PC-9 (cell line): ENCODE measurements at regions not wholly inside any gene's neighbourhood (a gene's known extent, or its start where the extent isn't known, plus 50 kb on each side); places are given as distances from the start of the nearest gene placed in this dataset.

Experiments used
- BruUV-seq: library from RNA; stranded (reverse); fragments of 400-500 nt; replicated peaks from 2 replicates; lab custom pipeline; 2021; lab: Mats Ljungman, UMichigan
- CTCF ChIA-PET: fragments of 300-600 bp; sonication (Branson Sonifier 250); formaldehyde crosslinking; loops from one replicate; lab custom pipeline; 2022; ENCODE audit warnings: antibody characterized with exemption; lab: Charles Lee
- POLR2A ChIA-PET: fragments of 300-600 bp; sonication (Branson Sonifier 250); formaldehyde crosslinking; loops from one replicate; lab custom pipeline; 2022; ENCODE audit warnings: antibody characterized with exemption; ENCODE audit not compliant: unreplicated experiment; lab: Charles Lee
- DNase-seq, 2 experiments: peaks; one replicate each; pipeline versions ENCODE4 v3.0.0 to v3.0.0-alpha.2; 2015 to 2022; ENCODE audit warnings: mixed read lengths in 1 of 2
- H2AFZ ChIP-seq: fragments of 200-600 bp; sonication (generic); 2 replicates; pipeline ENCODE4 v1.8.1; 2017; ENCODE audit warnings: antibody characterized with exemption
- H3F3A ChIP-seq: fragments of 200-600 bp; sonication (generic); 2 replicates; pipeline ENCODE4 v1.8.1; 2017; ENCODE audit warnings: antibody characterized with exemption, mild to moderate bottlenecking, low read depth; ENCODE audit not compliant: insufficient read depth
- H3K27ac ChIP-seq: fragments of 200-600 bp; sonication (generic); 2 replicates; pipeline ENCODE4 v1.6.1; 2016; ENCODE audit warnings: mixed run types
- H3K27me3 ChIP-seq: fragments of 200-600 bp; sonication (generic); 2 replicates; pipeline ENCODE4 v1.6.1; 2016; ENCODE audit warnings: low read depth, mixed run types; ENCODE audit not compliant: insufficient read depth
- H3K36me3 ChIP-seq: fragments of 200-600 bp; sonication (generic); 2 replicates; pipeline ENCODE4 v1.6.1; 2016; ENCODE audit warnings: low read depth, mixed run types
- H3K4me1 ChIP-seq: fragments of 200-600 bp; sonication (generic); replicated peaks from 2 replicates; pipeline ENCODE4 v1.6.1; 2016; ENCODE audit warnings: mixed run types; ENCODE audit not compliant: insufficient read depth
- H3K4me2 ChIP-seq: fragments of 200-600 bp; sonication (generic); 2 replicates; pipeline ENCODE4 v1.6.1; 2017; ENCODE audit warnings: mixed run types
- H3K4me3 ChIP-seq: fragments of 200-600 bp; sonication (generic); 2 replicates; pipeline ENCODE4 v1.6.1; 2016; ENCODE audit warnings: mixed run types
- H3K79me2 ChIP-seq: fragments of 200-600 bp; sonication (generic); 2 replicates; pipeline ENCODE4 v1.6.1; 2017; ENCODE audit warnings: low read depth, mixed run types
- H3K9me2 ChIP-seq: fragments of 200-600 bp; sonication (generic); 2 replicates; pipeline ENCODE4 v1.8.1; 2017; ENCODE audit warnings: mild to moderate bottlenecking; ENCODE audit not compliant: insufficient read depth
- H3K9me3 ChIP-seq: fragments of 200-600 bp; sonication (generic); 2 replicates; pipeline ENCODE4 v1.8.1; 2016; ENCODE audit warnings: low read depth; ENCODE audit not compliant: insufficient read depth
- H4K20me1 ChIP-seq: fragments of 200-600 bp; sonication (generic); 2 replicates; pipeline ENCODE4 v1.8.1; 2017; ENCODE audit not compliant: insufficient read depth
- CTCF ChIP-seq: fragments of 200-600 bp; sonication (generic); conservative IDR thresholded peaks from 2 replicates; pipeline ENCODE4 v1.6.1; 2017; ENCODE audit warnings: mixed run types, antibody characterized with exemption, mild to moderate bottlenecking, moderate library complexity
- EZH2 ChIP-seq: fragments of 200-600 bp; sonication (generic); IDR thresholded peaks from 2 replicates; pipeline ENCODE4 v1.8.0; 2017; ENCODE audit warnings: antibody characterized with exemption, low read depth
- intact Hi-C: fragments of 100-400 bp; cut with micrococcal nuclease; formaldehyde crosslinking; loops from one replicate; pipeline ENCODE4 v1.10.0; 2022; ENCODE audit not compliant: unreplicated experiment

GRCh38 chr12:30106204-30106965 lies 322.6 kb upstream of the TMTC1 start:
- no peak for DNase-seq
- BruUV-seq, result no TSS peak
- no peaks in the 10 kb centered on the region for H3K9me3 ChIP-seq
- H3K9me2 ChIP-seq, result no peaks in the 10 kb centered on the region
- H3K4me3 ChIP-seq, result no peak overlapping the region
- no peak overlapping the region for H3K27ac ChIP-seq
- no peaks in the 10 kb centered on the region for H4K20me1 ChIP-seq
- ChIA-PET POLR2A (no interaction called here), CTCF (no interaction called here)
- no peaks in the 10 kb centered on the region for H3K27me3 ChIP-seq
- no peak overlapping the region for H2AFZ ChIP-seq
- H3K79me2 ChIP-seq, result no peaks in the 10 kb centered on the region
- no peak overlapping the region for H3K4me2 ChIP-seq
- TF ChIP-seq CTCF (no peak), EZH2 (no peak)
- H3K36me3 ChIP-seq, result no peaks in the 10 kb centered on the region
- intact Hi-C loops, result no loop called here
- no peaks in the 10 kb centered on the region for H3K4me1 ChIP-seq
- no peaks in the 10 kb centered on the region for H3F3A ChIP-seq

- intact Hi-C loops, result no loop called here
- no peaks in the 10 kb centered on the region for H3K9me3 ChIP-seq
- ChIA-PET POLR2A (no interaction called here), CTCF (no interaction called here)
- H3K4me1 ChIP-seq, result no peaks in the 10 kb centered on the region
- H3K36me3 ChIP-seq, result no peaks in the 10 kb centered on the region
- no peaks in the 10 kb centered on the region for H3K79me2 ChIP-seq
- H3K9me2 ChIP-seq, result no peaks in the 10 kb centered on the region
- no peak overlapping the region for H2AFZ ChIP-seq
- no TSS peak for BruUV-seq
- no peaks in the 10 kb centered on the region for H3F3A ChIP-seq
- H4K20me1 ChIP-seq, result no peaks in the 10 kb centered on the region
- no peak for DNase-seq
- H3K27me3 ChIP-seq, result no peaks in the 10 kb centered on the region
- TF ChIP-seq CTCF, result no peak
- no peak overlapping the region for H3K4me3 ChIP-seq
- no peak overlapping the region for H3K4me2 ChIP-seq
- H3K27ac ChIP-seq, result no peak overlapping the region
These were observed 321.8 kb upstream of the TMTC1 start for GRCh38 chr12:30105505-30105904.

GRCh38 chr12:30104971-30105370 lies 321.2 kb upstream of the TMTC1 start:
- POLR2A ChIA-PET, result no interaction called here

More at GRCh38 chr12:30104971-30105370, 321.2 kb upstream of the TMTC1 start:
- no peak overlapping the region for H3K4me2 ChIP-seq
- no peak for DNase-seq
- no peaks in the 10 kb centered on the region for H3K36me3 ChIP-seq
- H4K20me1 ChIP-seq, result no peaks in the 10 kb centered on the region
- no peaks in the 10 kb centered on the region for H3K79me2 ChIP-seq
- H2AFZ ChIP-seq, result no peak overlapping the region
- no peaks in the 10 kb centered on the region for H3F3A ChIP-seq
- no peak for TF ChIP-seq CTCF
- TF ChIP-seq EZH2, result no peak
- intact Hi-C loops, result no loop called here
- CTCF ChIA-PET, result no interaction called here
- no peaks in the 10 kb centered on the region for H3K9me3 ChIP-seq
- H3K4me1 ChIP-seq, result no peaks in the 10 kb centered on the region
- H3K27ac ChIP-seq, result no peak overlapping the region
- no peaks in the 10 kb centered on the region for H3K9me2 ChIP-seq
- no TSS peak for BruUV-seq
- no peaks in the 10 kb centered on the region for H3K27me3 ChIP-seq
- no peak overlapping the region for H3K4me3 ChIP-seq
